Nephron progenitor cell (in vitro differentiated cells): ENCODE measurements at regions not wholly inside any gene's neighbourhood (a gene's known extent, or its start where the extent isn't known, plus 50 kb on each side); places are given as distances from the start of the nearest gene placed in this dataset.

Experiments
- DNase-seq: peaks from one replicate; pipeline ENCODE4 v3.0.0; 2021
- H3K27ac Mint-ChIP-seq: 2 replicates; pipeline ENCODE4 v1.8.0; 2021; ENCODE audit warnings: mild to moderate bottlenecking, moderate library complexity, mixed read lengths
- H3K27me3 Mint-ChIP-seq: 2 replicates; pipeline ENCODE4 v1.8.0; 2021; ENCODE audit warnings: mild to moderate bottlenecking, low read depth, mixed read lengths; ENCODE audit not compliant: poor library complexity
- H3K36me3 Mint-ChIP-seq: 2 replicates; pipeline ENCODE4 v1.8.0; 2021; ENCODE audit warnings: low read depth, mixed read lengths
- H3K4me1 Mint-ChIP-seq: 2 replicates; pipeline ENCODE4 v1.8.0; 2021; ENCODE audit warnings: mixed read lengths
- H3K4me3 Mint-ChIP-seq: 2 replicates; pipeline ENCODE4 v1.8.0; 2021; ENCODE audit warnings: mild to moderate bottlenecking, moderate library complexity, mixed read lengths
- H3K9me3 Mint-ChIP-seq: 2 replicates; pipeline ENCODE4 v1.8.0; 2021; ENCODE audit warnings: mild to moderate bottlenecking, moderate library complexity, mixed read lengths
- CTCF ChIP-seq: fragments of 200-600 bp; sonication (generic); IDR thresholded peaks from 2 replicates; pipeline ENCODE4 v1.5.0; 2021; ENCODE audit warnings: antibody characterized with exemption

DNA sequence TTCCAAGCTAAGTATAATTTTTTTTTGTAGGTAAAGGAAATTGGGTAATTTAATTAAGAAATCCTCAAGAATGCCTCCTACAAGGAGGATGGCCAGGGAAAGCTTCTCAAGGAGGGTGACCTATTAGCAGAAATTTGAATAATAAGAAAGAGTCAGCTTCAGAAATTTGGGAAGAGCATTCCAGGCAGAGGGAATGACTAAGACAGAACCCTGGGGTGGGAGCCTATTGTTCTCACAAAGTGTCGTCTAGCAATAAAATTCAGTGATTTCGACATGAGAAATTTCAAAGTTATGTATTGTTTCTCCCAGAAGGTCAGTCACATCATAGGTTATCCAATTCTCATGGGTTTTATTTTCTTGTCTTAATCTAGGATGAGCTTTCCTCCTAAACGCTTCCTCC lies 1168.4 kb downstream of the AACS start:
- TF ChIP-seq CTCF = no peak
- Mint-ChIP-seq H3K9me3 (no peaks in the 10 kb centered on the region), H3K27ac (no peak overlapping the region), H3K27me3 (peaks cover 11% of the 10 kb centered on the region), H3K4me1 (no peaks in the 10 kb centered on the region), H3K4me3 (no peak overlapping the region), H3K36me3 (no peaks in the 10 kb centered on the region)
- no peak for DNase-seq

DNA sequence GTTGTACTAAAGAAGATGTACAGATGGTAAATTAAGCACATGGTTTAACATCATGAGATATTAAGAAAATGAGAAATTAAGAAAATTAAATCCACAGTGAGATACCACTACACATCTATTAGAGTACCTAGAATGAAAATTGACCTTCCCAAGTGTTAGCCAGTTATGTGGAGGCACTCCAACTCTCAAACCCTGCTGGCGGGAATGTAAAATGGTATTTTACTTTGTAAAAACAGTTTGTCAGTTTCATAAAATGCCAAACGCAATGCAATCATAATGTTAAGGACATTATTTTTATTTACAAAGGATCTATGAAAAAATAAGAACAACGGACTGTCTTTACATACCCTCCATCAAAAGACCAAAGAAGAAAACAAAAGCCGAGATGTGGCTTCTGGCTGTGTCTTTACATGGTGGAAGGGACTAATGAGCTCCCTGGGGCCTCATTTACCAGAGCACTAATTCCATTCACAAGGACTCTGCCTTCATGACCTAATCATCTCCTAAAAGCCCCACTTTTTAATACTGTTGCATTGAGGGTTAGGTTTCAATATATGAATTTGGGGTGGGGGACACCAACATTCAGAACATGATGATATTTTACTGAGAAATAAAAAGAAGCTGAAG lies 1178.7 kb downstream of the AACS start:
- no peak for TF ChIP-seq CTCF
- DNase-seq = no peak

DNA sequence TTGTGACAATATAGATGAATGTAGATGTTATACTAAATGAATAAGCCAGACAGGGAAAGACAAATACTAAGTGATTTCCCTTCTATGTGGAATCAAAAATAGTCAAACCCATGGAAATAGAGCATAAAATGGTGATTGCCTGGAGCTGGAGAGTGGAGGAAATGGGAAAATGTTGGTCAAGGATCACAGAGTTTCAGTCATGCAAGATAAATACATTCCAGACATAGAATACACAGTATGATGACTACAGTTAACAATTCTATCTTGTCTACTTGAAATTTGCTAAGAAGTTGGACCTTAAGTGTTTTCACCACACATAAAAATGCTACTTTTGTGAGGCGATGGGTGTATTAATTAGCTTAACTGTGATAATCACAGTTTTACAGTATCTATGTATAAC lies 1182.7 kb downstream of the AACS start:
- peaks cover 5% of the 10 kb centered on the region for H3K9me3 Mint-ChIP-seq
- no peak for TF ChIP-seq CTCF
- no peaks in the 10 kb centered on the region for H3K4me1 Mint-ChIP-seq
- H3K36me3 Mint-ChIP-seq = no peaks in the 10 kb centered on the region
- DNase-seq = no peak
- H3K27ac Mint-ChIP-seq = no peak overlapping the region
- peaks cover 4% of the 10 kb centered on the region for H3K27me3 Mint-ChIP-seq
- H3K4me3 Mint-ChIP-seq = no peak overlapping the region

More for the DNA sequence above, 1178.7 kb downstream of the AACS start:
- Mint-ChIP-seq H3K4me1 (no peaks in the 10 kb centered on the region), H3K27ac (no peak overlapping the region), H3K4me3 (no peak overlapping the region), H3K27me3 (no peaks in the 10 kb centered on the region), H3K9me3 (no peaks in the 10 kb centered on the region), H3K36me3 (no peaks in the 10 kb centered on the region)

DNA sequence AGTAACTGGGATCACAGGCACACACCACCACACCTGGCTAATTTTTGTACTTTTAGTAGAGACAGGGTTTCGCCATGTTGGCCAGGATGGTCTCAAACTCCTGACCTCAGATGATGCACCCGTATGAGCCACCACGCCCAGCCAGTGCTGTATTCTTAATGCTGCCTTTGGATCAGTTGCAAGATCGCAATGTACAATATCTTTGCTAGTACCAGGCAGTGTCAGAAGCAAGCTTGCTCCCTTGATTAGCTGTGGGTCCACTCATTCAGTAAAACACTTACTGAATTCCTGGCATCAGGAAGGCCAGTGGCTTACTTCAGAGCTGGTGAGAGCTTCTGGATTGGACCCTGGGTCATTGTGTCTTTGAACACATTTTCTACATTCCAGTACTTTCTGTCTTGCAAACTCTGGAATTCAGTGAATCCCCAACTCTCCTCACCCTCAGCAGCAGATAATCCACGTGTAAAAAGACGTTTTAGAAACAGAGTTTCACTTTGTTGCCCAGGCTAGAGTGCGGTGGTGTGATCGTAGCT lies 1183.7 kb downstream of the AACS start:
- no peak for DNase-seq
- Mint-ChIP-seq H3K4me1 (no peaks in the 10 kb centered on the region), H3K27me3 (peaks cover 4% of the 10 kb centered on the region), H3K9me3 (peaks cover 5% of the 10 kb centered on the region), H3K4me3 (no peak overlapping the region), H3K36me3 (no peaks in the 10 kb centered on the region), H3K27ac (no peak overlapping the region)
- TF ChIP-seq CTCF = no peak

GRCh38 chr12:126258190-126258589 lies 1193.0 kb downstream of the AACS start:
- no peak for DNase-seq
- no peak overlapping the region for H3K27ac Mint-ChIP-seq
- TF ChIP-seq CTCF = no peak
- H3K36me3 Mint-ChIP-seq = no peaks in the 10 kb centered on the region
- peaks cover 12% of the 10 kb centered on the region for H3K27me3 Mint-ChIP-seq
- no peak overlapping the region for H3K4me3 Mint-ChIP-seq
- no peaks in the 10 kb centered on the region for H3K9me3 Mint-ChIP-seq
- peaks cover 12% of the 10 kb centered on the region for H3K4me1 Mint-ChIP-seq

DNA sequence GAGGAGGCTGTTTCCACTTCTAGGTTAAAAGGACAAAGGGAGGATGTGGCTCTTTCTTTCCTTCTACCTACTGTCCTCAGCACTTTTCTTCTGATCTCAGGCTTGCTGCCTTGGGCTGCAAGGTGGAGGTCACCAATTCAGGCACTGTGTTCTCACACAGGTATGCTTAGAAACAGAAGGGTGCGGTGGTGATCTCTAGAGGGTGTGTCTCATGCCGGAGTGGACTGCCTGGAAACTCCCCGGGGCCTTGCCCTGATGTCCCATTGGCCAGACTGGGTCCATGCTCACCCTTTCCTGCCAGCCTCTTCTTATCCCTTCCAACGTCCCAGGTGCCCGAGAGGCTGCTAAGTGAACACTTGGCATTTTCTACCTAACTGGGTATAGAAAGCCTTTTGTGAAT lies 1197.6 kb downstream of the AACS start:
- Mint-ChIP-seq H3K36me3 (no peaks in the 10 kb centered on the region), H3K27ac (no peak overlapping the region), H3K27me3 (peaks cover 11% of the 10 kb centered on the region), H3K4me3 (no peak overlapping the region), H3K9me3 (no peaks in the 10 kb centered on the region), H3K4me1 (peaks cover 12% of the 10 kb centered on the region)
- TF ChIP-seq CTCF = no peak
- DNase-seq = no peak
